ENCODE measurements at regions not wholly inside any gene's neighbourhood (a gene's known extent, or its start where the extent isn't known, plus 50 kb on each side); places are given as distances from the start of the nearest gene placed in this dataset.

DNA sequence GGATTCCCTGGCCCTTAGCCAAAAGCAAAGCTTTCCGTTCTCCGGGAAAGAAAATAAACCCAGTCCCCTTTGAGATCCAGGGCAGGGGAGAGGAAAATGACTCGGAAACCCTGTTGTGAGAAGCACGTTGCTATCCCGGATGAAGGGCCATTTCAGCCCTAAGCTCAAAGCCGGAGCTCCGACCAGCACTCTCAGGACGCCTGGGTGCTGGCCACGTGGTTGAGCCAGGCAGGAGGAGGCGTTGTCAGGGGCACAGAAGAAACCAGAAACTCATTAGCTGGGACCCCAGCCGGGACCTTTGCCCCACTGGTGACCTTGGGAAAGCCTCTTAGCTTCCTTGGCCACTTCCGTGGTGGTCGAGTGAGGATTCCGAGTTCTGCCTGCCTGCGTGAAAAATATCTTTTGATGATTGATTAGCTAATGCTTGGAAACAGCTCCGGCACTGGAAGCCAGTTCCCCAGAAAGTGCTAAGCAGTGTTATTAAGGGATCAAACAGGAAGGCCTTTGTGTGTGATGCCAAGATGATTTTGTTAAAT is 57.6 kb upstream of the FZD10 start:
- no peaks in the 10 kb centered on the region for H3K9me1 ChIP-seq (ENCODE audit: insufficient read depth, low read length)
- H3K23ac ChIP-seq (ENCODE audit: low read depth, low read length): no peak overlapping the region
- H2BK5ac ChIP-seq (ENCODE audit: low read depth, low read length, poor library complexity, severe bottlenecking): no peak overlapping the region
- no peaks in the 10 kb centered on the region for H3K4me1 ChIP-seq (ENCODE audit: control insufficient read depth, insufficient read depth, low read length)
- CTCF ChIA-PET: no interaction called here
- no peak overlapping the region for H4K91ac ChIP-seq (ENCODE audit: insufficient read depth, low read depth, low read length)
- ATAC-seq (ENCODE audit: low read depth) (no peak), DNase-seq (no peak)
- H4K5ac ChIP-seq (ENCODE audit: low read depth, low read length): no peak overlapping the region
- H3K9ac ChIP-seq (ENCODE audit: low read depth, low read length): no peak overlapping the region
- H3K27me3 ChIP-seq (ENCODE audit: control insufficient read depth, insufficient read depth, low read length): no peaks in the 10 kb centered on the region
- H3K56ac ChIP-seq (ENCODE audit: extremely low read depth, insufficient read depth, low read length): no peak overlapping the region
- H3K4me3 ChIP-seq (ENCODE audit: insufficient read depth, low read depth, low read length): no peak overlapping the region
- no peak overlapping the region for H3K27ac ChIP-seq (ENCODE audit: insufficient read depth, low read length)
- TF ChIP-seq SMC3 (IDR thresholded peaks at IDR 0.05; ENCODE audit: low read depth, low read length): no peak
- no peaks in the 10 kb centered on the region for H3K36me3 ChIP-seq (ENCODE audit: control insufficient read depth, insufficient read depth, low read length)
- no peak overlapping the region for H4K8ac ChIP-seq (ENCODE audit: low read depth in 2 of 2, low read length in 2 of 2)
- no peak overlapping the region for H2AK9ac ChIP-seq (replicated peaks; ENCODE audit: low read depth, low read length, poor library complexity)
- 0% methylated on average over 2 of the region's 16 CpGs; no CpG with 5 or more reads in 1 of the 2 experiments for WGBS, 2 experiments (ENCODE audit: extremely low coverage in 2 of 2, insufficient read length in 1 of 2)
- no peaks in the 10 kb centered on the region for H3K79me1 ChIP-seq (ENCODE audit: low read depth in 1 of 2, low read length in 2 of 2)
- BruUV-seq (replicated peaks): no TSS peak
- H2BK120ac ChIP-seq (ENCODE audit: low read depth, low read length): no peak overlapping the region
- no peak overlapping the region for H2AFZ ChIP-seq (replicated peaks; ENCODE audit: low read length, poor library complexity)
- H3K4me2 ChIP-seq (ENCODE audit: low read depth, low read length): no peak overlapping the region
- H3K18ac ChIP-seq (ENCODE audit: low read depth, low read length): no peak overlapping the region
- H4K20me1 ChIP-seq (ENCODE audit: insufficient read depth, low read length): no peaks in the 10 kb centered on the region
- dilution Hi-C loops (cut with HindIII; ENCODE audit: low sequenced_read_pairs, unreplicated experiment) (no loop called here), in situ Hi-C loops (cut with MboI; ENCODE audit: low sequenced_read_pairs) (no loop called here), intact Hi-C loops (cut with micrococcal nuclease) (no loop called here)
- H3K4ac ChIP-seq (ENCODE audit: low read depth, low read length): no peak overlapping the region
- no peak overlapping the region for H2BK20ac ChIP-seq (ENCODE audit: low read depth, low read length)
- H2AK5ac ChIP-seq (ENCODE audit: low read depth, low read length): no peak overlapping the region
- POLR2A ChIA-PET (ENCODE audit: unreplicated experiment): no interaction called here
- no peak overlapping the region for H3K14ac ChIP-seq (replicated peaks; ENCODE audit: low read depth, low read length)
- peaks cover 18% of the 10 kb centered on the region for H3K9me3 ChIP-seq (ENCODE audit: control insufficient read depth, insufficient read depth, low read length)
- no peak overlapping the region for H2BK15ac ChIP-seq (ENCODE audit: low read depth, low read length)

Measured in IMR-90 (cell line).